Hepatocyte (in vitro differentiated cells): ENCODE measurements at regions not wholly inside any gene's neighbourhood (a gene's known extent, or its start where the extent isn't known, plus 50 kb on each side); places are given as distances from the start of the nearest gene placed in this dataset.

Experiments used
- DNase-seq: peaks from one replicate; pipeline ENCODE4 v3.0.0-alpha.2; 2016; ENCODE audit warnings: low spot score
- H2AFZ ChIP-seq: fragments of 200-600 bp; sonication (generic); 2 replicates; pipeline ENCODE4 v1.6.0; 2016; ENCODE audit warnings: antibody characterized with exemption, mild to moderate bottlenecking
- H3K27ac ChIP-seq: fragments of 200-600 bp; sonication (generic); 2 replicates; pipeline ENCODE4 v1.5.1; 2016; ENCODE audit warnings: mild to moderate bottlenecking
- H3K27me3 ChIP-seq: fragments of 200-600 bp; sonication (generic); 2 replicates; pipeline ENCODE4 v1.6.1; 2016
- H3K36me3 ChIP-seq: fragments of 200-600 bp; sonication (generic); replicated peaks from 2 replicates; pipeline ENCODE4 v1.5.1; 2016; ENCODE audit warnings: low read depth; ENCODE audit not compliant: insufficient read depth
- H3K4me1 ChIP-seq: fragments of 200-600 bp; sonication (generic); 2 replicates; pipeline ENCODE4 v1.5.1; 2016; ENCODE audit warnings: mild to moderate bottlenecking, moderate library complexity; ENCODE audit not compliant: insufficient read depth
- H3K4me2 ChIP-seq: fragments of 200-600 bp; sonication (generic); 2 replicates; pipeline ENCODE4 v1.6.0; 2016
- H3K4me3 ChIP-seq: fragments of 200-600 bp; sonication (generic); 2 replicates; pipeline ENCODE4 v1.5.1; 2016; ENCODE audit warnings: mild to moderate bottlenecking
- H3K79me2 ChIP-seq: fragments of 200-600 bp; sonication (generic); 2 replicates; pipeline ENCODE4 v1.6.0; 2017; ENCODE audit warnings: mild to moderate bottlenecking
- H3K9me2 ChIP-seq: fragments of 200-600 bp; sonication (generic); replicated peaks from 2 replicates; pipeline ENCODE4 v1.6.0; 2017; ENCODE audit warnings: mild to moderate bottlenecking; ENCODE audit not compliant: insufficient read depth
- H3K9me3 ChIP-seq: fragments of 200-600 bp; sonication (generic); 2 replicates; pipeline ENCODE4 v1.5.1; 2016; ENCODE audit warnings: low read depth, mild to moderate bottlenecking
- H4K20me1 ChIP-seq: fragments of 200-600 bp; sonication (generic); 2 replicates; pipeline ENCODE4 v1.6.0; 2016; ENCODE audit warnings: mild to moderate bottlenecking; ENCODE audit not compliant: insufficient read depth, poor library complexity, severe bottlenecking
- EZH2 ChIP-seq: fragments of 200-600 bp; sonication (generic); IDR thresholded peaks from 2 replicates; pipeline ENCODE4 v1.6.1; 2016; ENCODE audit warnings: antibody characterized with exemption, mild to moderate bottlenecking, borderline replicate concordance
- EZH2phosphoT487 ChIP-seq: fragments of 200-600 bp; sonication (generic); IDR thresholded peaks from one replicate; pipeline ENCODE4 v1.6.1; 2018; ENCODE audit warnings: antibody characterized with exemption, mild to moderate bottlenecking, low read depth, moderate library complexity; ENCODE audit not compliant: unreplicated experiment, severe bottlenecking
- WGBS: methylation state at CpG from one replicate; pipeline ENCODE4 v1.1.6; 2016; ENCODE audit warnings: low lambda C conversion rate; ENCODE audit errors: missing lambda C conversion rate; 5-methylcytosine and 5-hydroxymethylcytosine counted together
- TF ChIP-seq, protein P1 (sequence below): fragments of 200-600 bp; sonication (generic); IDR thresholded peaks from 2 replicates; pipeline ENCODE4 v1.5.1; 2016; ENCODE audit warnings: antibody characterized with exemption, mild to moderate bottlenecking; ENCODE audit not compliant: poor library complexity

- DNase-seq: no peak
- Histone ChIP-seq H3K27me3 (no peaks in the 10 kb centered on the region), H3K9me3 (no peaks in the 10 kb centered on the region), H3K4me2 (no peak overlapping the region), H3K27ac (no peak overlapping the region), H3K9me2 (no peaks in the 10 kb centered on the region), H3K79me2 (no peaks in the 10 kb centered on the region), H2AFZ (no peak overlapping the region), H3K4me1 (peaks cover 3% of the 10 kb centered on the region), H3K36me3 (no peaks in the 10 kb centered on the region), H3K4me3 (no peak overlapping the region), H4K20me1 (no peaks in the 10 kb centered on the region)
- 69% methylated on average over 7 of the region's 7 CpGs for WGBS
- TF ChIP-seq, protein P1, sequence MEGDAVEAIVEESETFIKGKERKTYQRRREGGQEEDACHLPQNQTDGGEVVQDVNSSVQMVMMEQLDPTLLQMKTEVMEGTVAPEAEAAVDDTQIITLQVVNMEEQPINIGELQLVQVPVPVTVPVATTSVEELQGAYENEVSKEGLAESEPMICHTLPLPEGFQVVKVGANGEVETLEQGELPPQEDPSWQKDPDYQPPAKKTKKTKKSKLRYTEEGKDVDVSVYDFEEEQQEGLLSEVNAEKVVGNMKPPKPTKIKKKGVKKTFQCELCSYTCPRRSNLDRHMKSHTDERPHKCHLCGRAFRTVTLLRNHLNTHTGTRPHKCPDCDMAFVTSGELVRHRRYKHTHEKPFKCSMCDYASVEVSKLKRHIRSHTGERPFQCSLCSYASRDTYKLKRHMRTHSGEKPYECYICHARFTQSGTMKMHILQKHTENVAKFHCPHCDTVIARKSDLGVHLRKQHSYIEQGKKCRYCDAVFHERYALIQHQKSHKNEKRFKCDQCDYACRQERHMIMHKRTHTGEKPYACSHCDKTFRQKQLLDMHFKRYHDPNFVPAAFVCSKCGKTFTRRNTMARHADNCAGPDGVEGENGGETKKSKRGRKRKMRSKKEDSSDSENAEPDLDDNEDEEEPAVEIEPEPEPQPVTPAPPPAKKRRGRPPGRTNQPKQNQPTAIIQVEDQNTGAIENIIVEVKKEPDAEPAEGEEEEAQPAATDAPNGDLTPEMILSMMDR: no peak
- TF ChIP-seq EZH2phosphoT487 (no peak), EZH2 (no peak)
Observed at GRCh38 chr14:36452860-36453259, 67.2 kb downstream of the NKX2-1 start.

DNA sequence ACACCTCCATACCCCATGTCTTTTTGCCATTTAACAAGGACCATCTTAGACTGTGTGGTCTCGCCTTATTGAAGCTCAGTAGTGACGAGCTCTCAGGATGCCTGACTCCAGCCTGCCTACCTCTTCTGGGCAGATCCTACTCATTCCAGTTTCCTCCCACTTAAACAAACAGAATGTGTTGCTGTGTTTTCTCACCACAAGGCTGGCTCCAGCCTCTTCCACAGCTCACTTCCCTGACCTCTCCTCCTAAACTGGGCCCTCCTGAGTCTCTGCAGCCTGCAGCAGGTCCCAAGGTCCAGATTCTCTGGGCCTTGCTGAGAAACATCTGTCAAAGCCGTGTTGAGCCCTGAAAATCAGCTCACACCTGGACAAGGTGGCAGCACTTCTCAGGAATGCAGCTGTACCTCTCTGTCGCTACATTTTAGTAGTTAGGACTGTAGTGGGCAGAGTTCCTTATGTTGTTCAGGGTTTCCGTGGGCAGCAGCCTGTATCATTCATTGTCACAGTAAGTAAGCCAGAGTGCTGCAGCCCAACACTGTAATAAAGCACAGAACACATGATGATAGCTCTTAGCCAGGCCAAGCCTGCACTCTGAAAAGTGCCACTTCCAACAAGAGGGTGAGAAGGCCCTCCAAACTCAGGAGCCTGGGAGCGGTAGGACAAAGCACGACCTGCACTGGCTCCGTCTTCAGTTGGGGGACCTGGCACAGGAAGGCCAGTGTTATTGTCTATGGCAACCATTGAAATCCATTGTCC is 68.5 kb downstream of the NKX2-1 start:
- H3K9me3 ChIP-seq: no peaks in the 10 kb centered on the region
- DNase-seq: no peak
- H3K27ac ChIP-seq: peak overlapping the region; percentile 36
- WGBS: 72% methylated on average over 8 of the region's 8 CpGs
- H3K4me2 ChIP-seq: no peak overlapping the region
- peaks cover 3% of the 10 kb centered on the region for H3K4me1 ChIP-seq
- H4K20me1 ChIP-seq: no peaks in the 10 kb centered on the region
- no peaks in the 10 kb centered on the region for H3K9me2 ChIP-seq
- no peak overlapping the region for H3K4me3 ChIP-seq
- no peaks in the 10 kb centered on the region for H3K27me3 ChIP-seq
- H3K36me3 ChIP-seq: no peaks in the 10 kb centered on the region
- H3K79me2 ChIP-seq: no peaks in the 10 kb centered on the region
- no peak overlapping the region for H2AFZ ChIP-seq
- TF ChIP-seq EZH2: no peak
- TF ChIP-seq, protein P1: no peak
- no peak for TF ChIP-seq EZH2phosphoT487

GRCh38 chr14:36450550-36450949 is 69.5 kb downstream of the NKX2-1 start:
- Histone ChIP-seq H3K4me3 (no peak overlapping the region), H3K9me3 (no peaks in the 10 kb centered on the region), H3K36me3 (no peaks in the 10 kb centered on the region), H3K9me2 (no peaks in the 10 kb centered on the region), H3K79me2 (no peaks in the 10 kb centered on the region), H3K4me2 (no peak overlapping the region), H2AFZ (no peak overlapping the region), H3K27me3 (no peaks in the 10 kb centered on the region), H3K4me1 (peaks cover 3% of the 10 kb centered on the region), H3K27ac (no peak overlapping the region), H4K20me1 (no peaks in the 10 kb centered on the region)
- 85% methylated on average over 4 of the region's 4 CpGs for WGBS
- no peak for TF ChIP-seq EZH2
- TF ChIP-seq, protein P1: no peak
- no peak for DNase-seq
